ENCODE measurements at regions not wholly inside any gene's neighbourhood (a gene's known extent, or its start where the extent isn't known, plus 50 kb on each side); places are given as distances from the start of the nearest gene placed in this dataset.

- Mint-ChIP-seq H3K27me3 (ENCODE audit: insufficient read depth) (no peaks in the 10 kb centered on the region), H3K4me3 (no peak overlapping the region), H3K36me3 (ENCODE audit: low read depth) (no peaks in the 10 kb centered on the region), H3K9me3 (peaks cover 11% of the 10 kb centered on the region), H3K27ac (no peak overlapping the region), H3K4me1 (no peaks in the 10 kb centered on the region)
- Histone ChIP-seq H3K36me3 (ENCODE audit: control insufficient read depth, insufficient read depth, low read length) (no peaks in the 10 kb centered on the region), H3K4me3 (ENCODE audit: low read length) (no peak overlapping the region), H3K9me3 (ENCODE audit: control insufficient read depth, low read length) (peaks cover 8% of the 10 kb centered on the region), H3K27ac (ENCODE audit: low read depth, low read length) (no peak overlapping the region), H3K4me1 (ENCODE audit: control insufficient read depth, insufficient read depth, low read length) (no peaks in the 10 kb centered on the region), H3K9ac (ENCODE audit: extremely low read depth, low read length, poor library complexity, severe bottlenecking) (no peak overlapping the region), H3K27me3 (ENCODE audit: control insufficient read depth, insufficient read depth, low read length, poor library complexity, severe bottlenecking) (no peaks in the 10 kb centered on the region)
- TF ChIP-seq, protein P1, sequence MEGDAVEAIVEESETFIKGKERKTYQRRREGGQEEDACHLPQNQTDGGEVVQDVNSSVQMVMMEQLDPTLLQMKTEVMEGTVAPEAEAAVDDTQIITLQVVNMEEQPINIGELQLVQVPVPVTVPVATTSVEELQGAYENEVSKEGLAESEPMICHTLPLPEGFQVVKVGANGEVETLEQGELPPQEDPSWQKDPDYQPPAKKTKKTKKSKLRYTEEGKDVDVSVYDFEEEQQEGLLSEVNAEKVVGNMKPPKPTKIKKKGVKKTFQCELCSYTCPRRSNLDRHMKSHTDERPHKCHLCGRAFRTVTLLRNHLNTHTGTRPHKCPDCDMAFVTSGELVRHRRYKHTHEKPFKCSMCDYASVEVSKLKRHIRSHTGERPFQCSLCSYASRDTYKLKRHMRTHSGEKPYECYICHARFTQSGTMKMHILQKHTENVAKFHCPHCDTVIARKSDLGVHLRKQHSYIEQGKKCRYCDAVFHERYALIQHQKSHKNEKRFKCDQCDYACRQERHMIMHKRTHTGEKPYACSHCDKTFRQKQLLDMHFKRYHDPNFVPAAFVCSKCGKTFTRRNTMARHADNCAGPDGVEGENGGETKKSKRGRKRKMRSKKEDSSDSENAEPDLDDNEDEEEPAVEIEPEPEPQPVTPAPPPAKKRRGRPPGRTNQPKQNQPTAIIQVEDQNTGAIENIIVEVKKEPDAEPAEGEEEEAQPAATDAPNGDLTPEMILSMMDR (conservative IDR thresholded peaks at IDR 0.05), result no peak
- DNase-seq, result no peak
- 88 to 89% methylated on average over 2 to 3 of the region's 3 CpGs for WGBS, 2 experiments (ENCODE audit: insufficient coverage in 1 of 2, insufficient read length in 1 of 2)
These were observed 102.2 kb upstream of the IRX6 start for GRCh38 chr16:55221836-55222235.

DNA sequence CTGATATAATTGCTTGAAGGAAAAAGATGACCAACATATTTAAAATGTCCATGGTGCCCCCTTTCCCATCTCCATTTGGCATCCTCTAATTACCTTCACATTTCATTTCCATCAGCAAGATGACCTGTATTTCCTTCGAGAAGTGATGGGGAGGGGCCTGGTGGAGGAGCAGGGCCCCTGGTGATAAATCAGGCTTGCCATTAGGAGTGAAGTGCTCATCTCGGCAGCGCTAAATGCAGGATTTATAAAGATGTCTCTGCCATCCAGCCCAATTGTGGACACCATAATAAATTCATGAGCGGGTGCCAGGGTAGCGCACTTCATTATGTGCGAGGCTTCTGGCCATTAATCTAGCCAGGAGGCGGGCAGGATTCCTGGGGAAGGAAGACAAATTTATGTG is 101.5 kb upstream of the IRX6 start:
- no peak overlapping the region for H3K4me3 Mint-ChIP-seq
- Histone ChIP-seq H3K27ac (ENCODE audit: low read depth, low read length) (no peak overlapping the region), H3K36me3 (ENCODE audit: control insufficient read depth, insufficient read depth, low read length) (no peaks in the 10 kb centered on the region), H3K9ac (ENCODE audit: extremely low read depth, low read length, poor library complexity, severe bottlenecking) (no peak overlapping the region), H3K9me3 (ENCODE audit: control insufficient read depth, low read length) (peaks cover 8% of the 10 kb centered on the region), H3K27me3 (ENCODE audit: control insufficient read depth, insufficient read depth, low read length, poor library complexity, severe bottlenecking) (no peaks in the 10 kb centered on the region), H3K4me1 (ENCODE audit: control insufficient read depth, insufficient read depth, low read length) (no peaks in the 10 kb centered on the region), H3K4me3 (ENCODE audit: low read length) (no peak overlapping the region)
- TF ChIP-seq, protein P1 (conservative IDR thresholded peaks at IDR 0.05), result no peak
- WGBS, 2 experiments (ENCODE audit: insufficient coverage in 1 of 2, insufficient read length in 1 of 2), result 92 to 96% methylated on average over 4 to 7 of the region's 7 CpGs
- H3K9me3 Mint-ChIP-seq, result peaks cover 11% of the 10 kb centered on the region
- no peaks in the 10 kb centered on the region for H3K4me1 Mint-ChIP-seq
- DNase-seq, result no peak
- no peak overlapping the region for H3K27ac Mint-ChIP-seq
- no peaks in the 10 kb centered on the region for H3K36me3 Mint-ChIP-seq (ENCODE audit: low read depth)
- H3K27me3 Mint-ChIP-seq (ENCODE audit: insufficient read depth), result peaks cover 1% of the 10 kb centered on the region

DNA sequence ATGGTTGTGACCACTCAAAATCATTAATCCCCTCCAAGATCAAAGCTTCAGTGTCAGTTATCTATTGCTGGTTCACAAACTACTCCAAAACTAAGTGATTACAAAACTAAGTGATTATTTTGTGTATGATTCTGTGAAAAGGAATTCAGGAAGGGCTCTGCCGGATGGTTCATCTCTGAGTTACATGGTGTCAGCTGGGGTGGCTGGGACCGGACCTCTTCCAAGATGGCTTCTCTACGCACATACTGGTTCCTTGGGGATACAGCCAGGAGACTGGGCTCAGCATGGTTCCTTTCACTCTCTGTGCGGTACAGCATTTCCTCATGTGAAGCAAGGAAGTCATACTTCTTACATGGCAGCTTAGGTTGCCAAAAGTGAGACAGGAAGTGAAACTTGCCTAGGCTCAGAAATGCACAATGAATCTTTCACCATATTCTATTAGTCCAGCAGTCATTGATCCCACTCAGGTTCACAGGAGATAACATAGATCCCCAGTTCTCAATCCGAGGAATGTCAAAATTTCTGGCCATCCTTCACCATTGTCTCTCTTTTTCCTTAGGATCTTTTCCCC is 97.9 kb upstream of the IRX6 start:
- peaks cover 8% of the 10 kb centered on the region for H3K9me3 ChIP-seq (ENCODE audit: control insufficient read depth, low read length)
- no peaks in the 10 kb centered on the region for H3K27me3 ChIP-seq (ENCODE audit: control insufficient read depth, insufficient read depth, low read length, poor library complexity, severe bottlenecking)
- DNase-seq, result no peak
- peaks cover 11% of the 10 kb centered on the region for H3K9me3 Mint-ChIP-seq
- H3K4me1 Mint-ChIP-seq, result no peaks in the 10 kb centered on the region
- no peaks in the 10 kb centered on the region for H3K4me1 ChIP-seq (ENCODE audit: control insufficient read depth, insufficient read depth, low read length)
- H3K27me3 Mint-ChIP-seq (ENCODE audit: insufficient read depth), result peaks cover 1% of the 10 kb centered on the region
- no peak overlapping the region for H3K9ac ChIP-seq (ENCODE audit: extremely low read depth, low read length, poor library complexity, severe bottlenecking)
- TF ChIP-seq, protein P1 (conservative IDR thresholded peaks at IDR 0.05), result no peak
- H3K27ac Mint-ChIP-seq, result no peak overlapping the region
- H3K4me3 ChIP-seq (ENCODE audit: low read length), result no peak overlapping the region
- 85 to 100% methylated on average over 4 to 5 of the region's 5 CpGs for WGBS, 2 experiments (ENCODE audit: insufficient coverage in 1 of 2, insufficient read length in 1 of 2)
- no peak overlapping the region for H3K27ac ChIP-seq (ENCODE audit: low read depth, low read length)
- H3K4me3 Mint-ChIP-seq, result no peak overlapping the region
- H3K36me3 Mint-ChIP-seq (ENCODE audit: low read depth), result no peaks in the 10 kb centered on the region
- no peaks in the 10 kb centered on the region for H3K36me3 ChIP-seq (ENCODE audit: control insufficient read depth, insufficient read depth, low read length)
